Osteocyte (in vitro differentiated cells): ENCODE measurements at regions not wholly inside any gene's neighbourhood (a gene's known extent, or its start where the extent isn't known, plus 50 kb on each side); places are given as distances from the start of the nearest gene placed in this dataset.

Source experiments
- DNase-seq: peaks from one replicate; pipeline ENCODE4 v3.0.0; 2021; ENCODE audit warnings: mixed read lengths; ENCODE audit not compliant: unreplicated experiment; ENCODE audit errors: extremely low spot score
- H3K27ac Mint-ChIP-seq: one replicate; pipeline ENCODE4 v1.8.0; 2021; ENCODE audit warnings: mild to moderate bottlenecking, mixed read lengths; ENCODE audit not compliant: unreplicated experiment
- H3K27me3 Mint-ChIP-seq: one replicate; pipeline ENCODE4 v1.8.0; 2021; ENCODE audit warnings: mixed read lengths; ENCODE audit not compliant: unreplicated experiment
- H3K36me3 Mint-ChIP-seq: one replicate; pipeline ENCODE4 v1.8.0; 2021; ENCODE audit warnings: mixed read lengths; ENCODE audit not compliant: unreplicated experiment
- H3K4me1 Mint-ChIP-seq: one replicate; pipeline ENCODE4 v1.8.0; 2021; ENCODE audit warnings: mixed read lengths; ENCODE audit not compliant: unreplicated experiment
- H3K4me3 Mint-ChIP-seq: one replicate; pipeline ENCODE4 v1.8.0; 2021; ENCODE audit warnings: mild to moderate bottlenecking, moderate library complexity, mixed read lengths; ENCODE audit not compliant: unreplicated experiment
- H3K9me3 Mint-ChIP-seq: one replicate; pipeline ENCODE4 v1.8.0; 2021; ENCODE audit warnings: mixed read lengths; ENCODE audit not compliant: unreplicated experiment
- CTCF ChIP-seq: fragments of 200-600 bp; sonication (generic); IDR thresholded peaks from 2 replicates; pipeline ENCODE4 v1.5.0; 2021; ENCODE audit warnings: antibody characterized with exemption, mild to moderate bottlenecking, moderate library complexity

DNA sequence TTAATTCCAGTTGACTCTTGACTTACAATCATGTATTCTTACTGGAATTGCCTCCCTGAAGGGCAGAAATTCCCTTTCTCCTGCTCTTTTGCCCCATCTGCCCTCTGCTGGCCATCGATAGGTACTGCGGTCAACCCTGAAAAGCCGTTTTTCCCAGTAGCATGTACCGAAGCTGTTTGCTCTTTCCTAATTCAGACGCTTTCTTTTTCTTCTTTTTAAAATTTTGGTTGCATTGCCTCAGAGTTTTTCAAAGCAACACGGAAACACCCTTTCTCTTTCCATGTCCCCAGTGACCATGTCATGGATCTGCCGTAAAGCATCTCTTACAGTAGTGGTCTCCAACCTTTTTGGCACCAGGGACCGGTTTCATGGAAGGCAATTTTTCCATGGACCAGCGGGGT is 164.2 kb upstream of the C1orf21 start:
- Mint-ChIP-seq H3K36me3 (no peaks in the 10 kb centered on the region), H3K9me3 (no peaks in the 10 kb centered on the region), H3K27me3 (peaks cover 5% of the 10 kb centered on the region), H3K4me3 (no peak overlapping the region), H3K27ac (no peak overlapping the region), H3K4me1 (no peaks in the 10 kb centered on the region)
- no peak for DNase-seq
- TF ChIP-seq CTCF, result peak; percentile 93

DNA sequence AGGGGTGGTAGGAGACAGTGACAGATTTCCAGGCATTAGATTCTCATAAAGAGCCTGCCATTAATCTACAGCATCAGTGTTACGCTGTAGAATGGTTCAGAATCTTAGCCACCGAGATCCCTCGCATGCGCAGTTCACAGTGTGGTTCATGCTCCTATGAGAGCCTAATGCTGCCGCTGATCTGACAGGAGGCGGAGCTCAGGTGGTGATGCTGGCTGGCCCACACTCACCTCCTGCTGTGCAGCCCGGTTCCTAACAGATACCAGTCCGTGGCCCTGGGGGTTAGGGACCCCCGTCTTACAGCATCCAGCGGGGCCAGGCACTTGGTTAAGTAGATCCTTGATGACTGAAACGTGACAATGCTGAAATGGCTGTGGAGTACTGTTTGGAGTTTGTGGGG is 163.6 kb upstream of the C1orf21 start:
- Mint-ChIP-seq H3K4me3 (no peak overlapping the region), H3K27me3 (peaks cover 5% of the 10 kb centered on the region), H3K36me3 (no peaks in the 10 kb centered on the region), H3K4me1 (no peaks in the 10 kb centered on the region), H3K27ac (no peak overlapping the region), H3K9me3 (no peaks in the 10 kb centered on the region)
- DNase-seq, result no peak
- TF ChIP-seq CTCF, result no peak

- TF ChIP-seq CTCF, result no peak
- peaks cover 2% of the 10 kb centered on the region for H3K4me1 Mint-ChIP-seq
- no peak for DNase-seq
- H3K4me3 Mint-ChIP-seq, result no peak overlapping the region
- no peak overlapping the region for H3K27ac Mint-ChIP-seq
- no peaks in the 10 kb centered on the region for H3K9me3 Mint-ChIP-seq
- no peaks in the 10 kb centered on the region for H3K36me3 Mint-ChIP-seq
- H3K27me3 Mint-ChIP-seq, result peaks cover 5% of the 10 kb centered on the region
These were observed 161.3 kb upstream of the C1orf21 start for GRCh38 chr1:184225283-184226099.

DNA sequence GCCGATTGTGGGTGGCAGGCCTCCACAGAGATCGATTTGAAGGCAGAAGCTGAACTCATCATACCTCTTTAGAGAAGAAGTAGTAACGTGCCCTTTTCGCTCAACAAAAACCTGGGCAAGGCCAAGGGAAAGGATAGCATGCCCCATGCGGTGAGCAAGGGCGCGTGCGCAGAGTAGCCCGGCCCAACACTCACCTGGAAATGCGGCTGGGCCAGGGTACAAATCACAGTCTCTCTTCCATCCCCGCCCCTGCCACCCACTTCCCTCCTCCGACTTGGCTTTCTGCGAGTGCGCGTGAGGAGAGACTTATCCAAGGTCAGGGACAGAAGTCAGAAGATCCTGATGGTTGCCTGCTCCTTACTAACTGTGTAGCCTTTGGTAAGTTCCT is 160.7 kb upstream of the C1orf21 start:
- no peak for DNase-seq
- H3K27ac Mint-ChIP-seq, result no peak overlapping the region
- H3K36me3 Mint-ChIP-seq, result no peaks in the 10 kb centered on the region
- H3K4me3 Mint-ChIP-seq, result no peak overlapping the region
- H3K27me3 Mint-ChIP-seq, result peaks cover 5% of the 10 kb centered on the region
- H3K4me1 Mint-ChIP-seq, result peaks cover 2% of the 10 kb centered on the region
- no peaks in the 10 kb centered on the region for H3K9me3 Mint-ChIP-seq
- TF ChIP-seq CTCF, result no peak

GRCh38 chr1:184228558-184228957 is 158.3 kb upstream of the C1orf21 start:
- TF ChIP-seq CTCF, result no peak
- Mint-ChIP-seq H3K27ac (no peak overlapping the region), H3K36me3 (peaks cover 5% of the 10 kb centered on the region), H3K4me1 (peaks cover 2% of the 10 kb centered on the region), H3K27me3 (peaks cover 16% of the 10 kb centered on the region), H3K4me3 (no peak overlapping the region), H3K9me3 (no peaks in the 10 kb centered on the region)
- DNase-seq, result no peak
